ENCODE measurements at regions not wholly inside any gene's neighbourhood (a gene's known extent, or its start where the extent isn't known, plus 50 kb on each side); places are given as distances from the start of the nearest gene placed in this dataset.

GRCh38 chr2:237159006-237159911 is 73.6 kb downstream of the COPS8 start:
- Mint-ChIP-seq H3K27me3 (ENCODE audit: low read depth) (peaks cover 13% of the 10 kb centered on the region), H3K4me1 (peaks cover 33% of the 10 kb centered on the region), H3K27ac (peak overlapping the region in 2 of 3 experiments; percentile 19 to 61), H3K9me3 (peaks cover 6% of the 10 kb centered on the region), H3K4me3 (no peak overlapping the region), H3K36me3 (ENCODE audit: low read depth) (no peaks in the 10 kb centered on the region)
- no peak for TF ChIP-seq CTCF (IDR thresholded peaks at IDR 0.05; ENCODE audit: unreplicated experiment in 3 of 3)

- Mint-ChIP-seq H3K36me3 (ENCODE audit: low read depth) (no peaks in the 10 kb centered on the region), H3K4me3 (no peak overlapping the region), H3K27me3 (ENCODE audit: low read depth) (peaks cover 8% of the 10 kb centered on the region), H3K9me3 (peaks cover 12% of the 10 kb centered on the region), H3K4me1 (peaks cover 28% of the 10 kb centered on the region), H3K27ac (peak overlapping the region in 1 of 3 experiments; percentile 49)
- TF ChIP-seq CTCF (IDR thresholded peaks at IDR 0.05; ENCODE audit: unreplicated experiment in 3 of 3), result no peak
These were observed 74.7 kb downstream of the COPS8 start for GRCh38 chr2:237160271-237160919.

- Mint-ChIP-seq H3K27ac (peak overlapping the region in 2 of 3 experiments; percentile 7 to 49), H3K9me3 (peaks cover 16% of the 10 kb centered on the region), H3K36me3 (ENCODE audit: low read depth) (no peaks in the 10 kb centered on the region), H3K27me3 (ENCODE audit: low read depth) (peaks cover 11% of the 10 kb centered on the region), H3K4me1 (peaks cover 25% of the 10 kb centered on the region), H3K4me3 (no peak overlapping the region)
- no peak for TF ChIP-seq CTCF (IDR thresholded peaks at IDR 0.05; ENCODE audit: unreplicated experiment in 3 of 3)
These were observed 75.5 kb downstream of the COPS8 start for GRCh38 chr2:237161189-237161588.

- Mint-ChIP-seq H3K4me1 (peaks cover 25% of the 10 kb centered on the region), H3K4me3 (no peak overlapping the region), H3K36me3 (ENCODE audit: low read depth) (no peaks in the 10 kb centered on the region), H3K27me3 (ENCODE audit: low read depth) (peaks cover 11% of the 10 kb centered on the region), H3K9me3 (peaks cover 21% of the 10 kb centered on the region), H3K27ac (peak overlapping the region in 1 of 3 experiments; percentile 27)
- TF ChIP-seq CTCF (IDR thresholded peaks at IDR 0.05; ENCODE audit: unreplicated experiment in 3 of 3), result no peak
These were observed 77.3 kb downstream of the COPS8 start for GRCh38 chr2:237162959-237163358.

GRCh38 chr2:237164474-237165042 is 78.9 kb downstream of the COPS8 start:
- Mint-ChIP-seq H3K27ac (peak overlapping the region in 1 of 3 experiments; percentile 25), H3K36me3 (ENCODE audit: low read depth) (no peaks in the 10 kb centered on the region), H3K27me3 (ENCODE audit: low read depth) (peaks cover 11% of the 10 kb centered on the region), H3K9me3 (peaks cover 29% of the 10 kb centered on the region), H3K4me3 (no peak overlapping the region), H3K4me1 (peaks cover 19% of the 10 kb centered on the region)
- TF ChIP-seq CTCF (IDR thresholded peaks at IDR 0.05; ENCODE audit: unreplicated experiment in 3 of 3), result no peak

Data from nephron (organoid).